HG03139 (cell line): ENCODE measurements at regions not wholly inside any gene's neighbourhood (a gene's known extent, or its start where the extent isn't known, plus 50 kb on each side); places are given as distances from the start of the nearest gene placed in this dataset.

Experiments
- ATAC-seq: cut with Tn5 transposase; IDR thresholded peaks from one replicate; pipeline ENCODE4 v1.9.1; 2021; ENCODE audit not compliant: unreplicated experiment

- ATAC-seq, result no peak
Observed at GRCh38 chr3:59451800-59452746, 402.2 kb upstream of the CFAP20DC start.

- peak; percentile 96 for ATAC-seq
Observed at GRCh38 chr3:59450946-59451763, 401.3 kb upstream of the CFAP20DC start.

- ATAC-seq, result no peak
Observed at GRCh38 chr3:59450437-59450836, 400.6 kb upstream of the CFAP20DC start.

- ATAC-seq, result no peak
Observed at GRCh38 chr3:59446775-59447465, 397.1 kb upstream of the CFAP20DC start.

- ATAC-seq, result no peak
Observed at GRCh38 chr3:59444676-59445075, 394.9 kb upstream of the CFAP20DC start.

GRCh38 chr3:59444294-59444671 lies 394.5 kb upstream of the CFAP20DC start:
- ATAC-seq, result no peak

- no peak for ATAC-seq
Observed at GRCh38 chr3:59443618-59444293, 393.9 kb upstream of the CFAP20DC start.

- no peak for ATAC-seq
Observed at GRCh38 chr3:59442046-59442445, 392.2 kb upstream of the CFAP20DC start.

GRCh38 chr3:59440285-59441028 lies 390.6 kb upstream of the CFAP20DC start:
- ATAC-seq, result no peak

- no peak for ATAC-seq
Observed at GRCh38 chr3:59438492-59438891, 388.7 kb upstream of the CFAP20DC start.

GRCh38 chr3:59436164-59436958 lies 386.5 kb upstream of the CFAP20DC start:
- no peak for ATAC-seq

- ATAC-seq, result no peak
Observed at GRCh38 chr3:59433546-59433945, 383.7 kb upstream of the CFAP20DC start.

- ATAC-seq, result no peak
Observed at GRCh38 chr3:59432665-59433064, 382.8 kb upstream of the CFAP20DC start.

GRCh38 chr3:59430341-59430740 lies 380.5 kb upstream of the CFAP20DC start:
- no peak for ATAC-seq

- no peak for ATAC-seq
Observed at GRCh38 chr3:59429198-59429597, 379.4 kb upstream of the CFAP20DC start.

GRCh38 chr3:59426821-59427565 lies 377.2 kb upstream of the CFAP20DC start:
- no peak for ATAC-seq

GRCh38 chr3:59425942-59426341 lies 376.1 kb upstream of the CFAP20DC start:
- no peak for ATAC-seq

GRCh38 chr3:59425371-59425770 lies 375.5 kb upstream of the CFAP20DC start:
- no peak for ATAC-seq
